GM23338 (cell line): ENCODE measurements at regions not wholly inside any gene's neighbourhood (a gene's known extent, or its start where the extent isn't known, plus 50 kb on each side); places are given as distances from the start of the nearest gene placed in this dataset.

ENCODE experiments used
- ATAC-seq: fragments of 200-7000 bp; cut with Tn5 transposase; 3 replicates; pipeline ENCODE4 v1.9.1; 2020
- DNase-seq: peaks from one replicate; pipeline ENCODE4 v3.0.0-alpha.2; 2015; ENCODE audit warnings: low spot score
- H2AFZ ChIP-seq: fragments of 200-600 bp; sonication (generic); 2 replicates; pipeline ENCODE4 v1.8.0; 2016; ENCODE audit warnings: antibody characterized with exemption, mild to moderate bottlenecking, moderate library complexity
- H3F3A ChIP-seq: fragments of 200-600 bp; sonication (generic); replicated peaks from 2 replicates; pipeline ENCODE4 v1.8.0; 2017; ENCODE audit warnings: antibody characterized with exemption, mixed run types, low read depth
- H3K27ac ChIP-seq: fragments of 200-600 bp; sonication (generic); 2 replicates; pipeline ENCODE4 v1.6.1; 2016; ENCODE audit warnings: low read depth
- H3K27me3 ChIP-seq: fragments of 200-600 bp; sonication (generic); 2 replicates; pipeline ENCODE4 v1.8.0; 2016; ENCODE audit warnings: mild to moderate bottlenecking, mixed run types, moderate library complexity; ENCODE audit not compliant: insufficient read depth
- H3K36me3 ChIP-seq: fragments of 200-600 bp; sonication (generic); 2 replicates; pipeline ENCODE4 v1.8.0; 2016; ENCODE audit warnings: mild to moderate bottlenecking; ENCODE audit not compliant: insufficient read depth
- H3K4me1 ChIP-seq: fragments of 200-600 bp; sonication (generic); 2 replicates; pipeline ENCODE4 v1.8.0; 2016; ENCODE audit warnings: mild to moderate bottlenecking, moderate library complexity; ENCODE audit not compliant: insufficient read depth
- H3K4me2 ChIP-seq: fragments of 200-600 bp; sonication (generic); 2 replicates; pipeline ENCODE4 v1.7.1; 2017; ENCODE audit warnings: mixed run types
- H3K4me3 ChIP-seq: fragments of 200-600 bp; sonication (generic); 2 replicates; pipeline ENCODE4 v1.6.1; 2016; ENCODE audit warnings: mixed run types
- H3K79me2 ChIP-seq: fragments of 200-600 bp; sonication (generic); replicated peaks from 2 replicates; pipeline ENCODE4 v1.8.0; 2017; ENCODE audit warnings: mild to moderate bottlenecking; ENCODE audit not compliant: insufficient read depth
- H3K9me2 ChIP-seq: fragments of 200-600 bp; sonication (generic); 2 replicates; pipeline ENCODE4 v1.8.0; 2017; ENCODE audit not compliant: insufficient read depth
- H4K20me1 ChIP-seq: fragments of 200-600 bp; sonication (generic); replicated peaks from 2 replicates; pipeline ENCODE4 v1.8.0; 2017; ENCODE audit warnings: mild to moderate bottlenecking; ENCODE audit not compliant: insufficient read depth
- H3K27ac Mint-ChIP-seq: 2 replicates; pipeline ENCODE4 v1.8.0; 2020; ENCODE audit warnings: inconsistent platforms, mild to moderate bottlenecking, moderate library complexity, mixed read lengths
- H3K27me3 Mint-ChIP-seq: 3 replicates; pipeline ENCODE4 v1.8.0; 2022; ENCODE audit warnings: low read depth, mild to moderate bottlenecking, moderate library complexity, mixed read lengths, inconsistent platforms; ENCODE audit not compliant: insufficient read depth, poor library complexity
- H3K36me3 Mint-ChIP-seq: 3 replicates; pipeline ENCODE4 v1.8.0; 2021; ENCODE audit warnings: low read depth, mild to moderate bottlenecking, inconsistent platforms, moderate library complexity, mixed read lengths
- H3K4me1 Mint-ChIP-seq: 3 replicates; pipeline ENCODE4 v1.8.0; 2020; ENCODE audit warnings: mild to moderate bottlenecking, inconsistent platforms, mixed read lengths
- H3K4me3 Mint-ChIP-seq: 3 replicates; pipeline ENCODE4 v1.8.0; 2021; ENCODE audit warnings: moderate library complexity, mild to moderate bottlenecking, inconsistent platforms, mixed read lengths
- H3K9me3 Mint-ChIP-seq: 3 replicates; pipeline ENCODE4 v1.8.0; 2020; ENCODE audit warnings: moderate library complexity, mild to moderate bottlenecking, inconsistent platforms, mixed read lengths
- CREB1 ChIP-seq: fragments of 250-450 bp; sonication (Bioruptor Pico); IDR thresholded peaks from 2 replicates; pipeline ENCODE4 v1.5.0; 2020; ENCODE audit warnings: low read depth, mild to moderate bottlenecking, moderate library complexity
- EZH2 ChIP-seq: fragments of 200-600 bp; sonication (generic); IDR thresholded peaks from one replicate; pipeline ENCODE4 v1.8.0; 2017; ENCODE audit warnings: antibody characterized with exemption, mild to moderate bottlenecking, low read depth; ENCODE audit not compliant: unreplicated experiment
- EZH2phosphoT487 ChIP-seq: fragments of 200-600 bp; sonication (generic); IDR thresholded peaks from one replicate; pipeline ENCODE4 v1.8.1; 2018; ENCODE audit warnings: antibody characterized with exemption; ENCODE audit not compliant: unreplicated experiment
- JUNB ChIP-seq: IDR thresholded peaks from one replicate; pipeline ENCODE4 v1.6.1; 2016; ENCODE audit warnings: antibody characterized with exemption; ENCODE audit not compliant: unreplicated experiment
- ZNF114 ChIP-seq: fragments of 250-450 bp; sonication (Bioruptor Pico); IDR thresholded peaks from 2 replicates; pipeline ENCODE4 v1.5.0; 2020; ENCODE audit warnings: mild to moderate bottlenecking, moderate library complexity
- TF ChIP-seq, protein P1 (sequence below): fragments of 250-450 bp; sonication (Bioruptor Pico); IDR thresholded peaks from 2 replicates; pipeline ENCODE4 v1.5.0; 2020; ENCODE audit warnings: mild to moderate bottlenecking, moderate library complexity
- TF ChIP-seq, protein P2 (sequence below): IDR thresholded peaks from one replicate; pipeline ENCODE4 v1.6.1; 2018; ENCODE audit warnings: antibody characterized with exemption; ENCODE audit not compliant: unreplicated experiment

DNA sequence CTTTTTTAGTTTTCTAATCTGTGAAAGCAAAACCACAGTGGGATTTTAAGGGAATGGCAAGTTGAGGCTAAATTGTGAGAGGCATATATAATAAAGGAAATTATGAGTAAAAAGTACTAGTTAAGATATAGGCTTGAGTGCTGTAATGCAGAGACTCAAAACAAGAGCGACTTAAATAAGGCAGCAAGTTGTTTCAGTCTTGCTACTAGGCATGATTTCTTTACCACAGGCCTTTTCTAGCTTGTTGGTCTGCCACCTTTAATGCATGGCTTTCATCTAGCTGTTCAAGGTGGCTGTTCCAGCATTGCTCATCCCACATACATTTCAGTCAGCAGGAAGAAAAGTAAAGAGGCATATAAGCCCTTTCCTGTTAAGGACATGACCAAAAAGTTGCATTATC lies 427.9 kb upstream of the ADAMTSL1 start (continued):
- TF ChIP-seq, protein P1, sequence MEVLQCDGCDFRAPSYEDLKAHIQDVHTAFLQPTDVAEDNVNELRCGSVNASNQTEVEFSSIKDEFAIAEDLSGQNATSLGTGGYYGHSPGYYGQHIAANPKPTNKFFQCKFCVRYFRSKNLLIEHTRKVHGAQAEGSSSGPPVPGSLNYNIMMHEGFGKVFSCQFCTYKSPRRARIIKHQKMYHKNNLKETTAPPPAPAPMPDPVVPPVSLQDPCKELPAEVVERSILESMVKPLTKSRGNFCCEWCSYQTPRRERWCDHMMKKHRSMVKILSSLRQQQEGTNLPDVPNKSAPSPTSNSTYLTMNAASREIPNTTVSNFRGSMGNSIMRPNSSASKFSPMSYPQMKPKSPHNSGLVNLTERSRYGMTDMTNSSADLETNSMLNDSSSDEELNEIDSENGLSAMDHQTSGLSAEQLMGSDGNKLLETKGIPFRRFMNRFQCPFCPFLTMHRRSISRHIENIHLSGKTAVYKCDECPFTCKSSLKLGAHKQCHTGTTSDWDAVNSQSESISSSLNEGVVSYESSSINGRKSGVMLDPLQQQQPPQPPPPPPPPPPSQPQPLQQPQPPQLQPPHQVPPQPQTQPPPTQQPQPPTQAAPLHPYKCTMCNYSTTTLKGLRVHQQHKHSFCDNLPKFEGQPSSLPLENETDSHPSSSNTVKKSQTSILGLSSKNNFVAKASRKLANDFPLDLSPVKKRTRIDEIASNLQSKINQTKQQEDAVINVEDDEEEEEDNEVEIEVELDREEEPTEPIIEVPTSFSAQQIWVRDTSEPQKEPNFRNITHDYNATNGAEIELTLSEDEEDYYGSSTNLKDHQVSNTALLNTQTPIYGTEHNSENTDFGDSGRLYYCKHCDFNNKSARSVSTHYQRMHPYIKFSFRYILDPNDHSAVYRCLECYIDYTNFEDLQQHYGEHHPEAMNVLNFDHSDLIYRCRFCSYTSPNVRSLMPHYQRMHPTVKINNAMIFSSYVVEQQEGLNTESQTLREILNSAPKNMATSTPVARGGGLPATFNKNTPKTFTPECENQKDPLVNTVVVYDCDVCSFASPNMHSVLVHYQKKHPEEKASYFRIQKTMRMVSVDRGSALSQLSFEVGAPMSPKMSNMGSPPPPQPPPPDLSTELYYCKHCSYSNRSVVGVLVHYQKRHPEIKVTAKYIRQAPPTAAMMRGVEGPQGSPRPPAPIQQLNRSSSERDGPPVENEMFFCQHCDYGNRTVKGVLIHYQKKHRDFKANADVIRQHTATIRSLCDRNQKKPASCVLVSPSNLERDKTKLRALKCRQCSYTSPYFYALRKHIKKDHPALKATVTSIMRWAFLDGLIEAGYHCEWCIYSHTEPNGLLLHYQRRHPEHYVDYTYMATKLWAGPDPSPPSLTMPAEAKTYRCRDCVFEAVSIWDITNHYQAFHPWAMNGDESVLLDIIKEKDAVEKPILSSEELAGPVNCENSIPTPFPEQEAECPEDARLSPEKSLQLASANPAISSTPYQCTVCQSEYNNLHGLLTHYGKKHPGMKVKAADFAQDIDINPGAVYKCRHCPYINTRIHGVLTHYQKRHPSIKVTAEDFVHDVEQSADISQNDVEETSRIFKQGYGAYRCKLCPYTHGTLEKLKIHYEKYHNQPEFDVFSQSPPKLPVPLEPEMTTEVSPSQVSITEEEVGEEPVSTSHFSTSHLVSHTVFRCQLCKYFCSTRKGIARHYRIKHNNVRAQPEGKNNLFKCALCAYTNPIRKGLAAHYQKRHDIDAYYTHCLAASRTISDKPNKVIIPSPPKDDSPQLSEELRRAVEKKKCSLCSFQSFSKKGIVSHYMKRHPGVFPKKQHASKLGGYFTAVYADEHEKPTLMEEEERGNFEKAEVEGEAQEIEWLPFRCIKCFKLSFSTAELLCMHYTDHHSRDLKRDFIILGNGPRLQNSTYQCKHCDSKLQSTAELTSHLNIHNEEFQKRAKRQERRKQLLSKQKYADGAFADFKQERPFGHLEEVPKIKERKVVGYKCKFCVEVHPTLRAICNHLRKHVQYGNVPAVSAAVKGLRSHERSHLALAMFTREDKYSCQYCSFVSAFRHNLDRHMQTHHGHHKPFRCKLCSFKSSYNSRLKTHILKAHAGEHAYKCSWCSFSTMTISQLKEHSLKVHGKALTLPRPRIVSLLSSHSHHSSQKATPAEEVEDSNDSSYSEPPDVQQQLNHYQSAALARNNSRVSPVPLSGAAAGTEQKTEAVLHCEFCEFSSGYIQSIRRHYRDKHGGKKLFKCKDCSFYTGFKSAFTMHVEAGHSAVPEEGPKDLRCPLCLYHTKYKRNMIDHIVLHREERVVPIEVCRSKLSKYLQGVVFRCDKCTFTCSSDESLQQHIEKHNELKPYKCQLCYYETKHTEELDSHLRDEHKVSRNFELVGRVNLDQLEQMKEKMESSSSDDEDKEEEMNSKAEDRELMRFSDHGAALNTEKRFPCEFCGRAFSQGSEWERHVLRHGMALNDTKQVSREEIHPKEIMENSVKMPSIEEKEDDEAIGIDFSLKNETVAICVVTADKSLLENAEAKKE (CRISPR knock-in tag) = no peak
- TF ChIP-seq EZH2phosphoT487 (no peak), JUNB (no peak), CREB1 (no peak), ZNF114 (no peak), EZH2 (no peak)
- TF ChIP-seq, protein P2, sequence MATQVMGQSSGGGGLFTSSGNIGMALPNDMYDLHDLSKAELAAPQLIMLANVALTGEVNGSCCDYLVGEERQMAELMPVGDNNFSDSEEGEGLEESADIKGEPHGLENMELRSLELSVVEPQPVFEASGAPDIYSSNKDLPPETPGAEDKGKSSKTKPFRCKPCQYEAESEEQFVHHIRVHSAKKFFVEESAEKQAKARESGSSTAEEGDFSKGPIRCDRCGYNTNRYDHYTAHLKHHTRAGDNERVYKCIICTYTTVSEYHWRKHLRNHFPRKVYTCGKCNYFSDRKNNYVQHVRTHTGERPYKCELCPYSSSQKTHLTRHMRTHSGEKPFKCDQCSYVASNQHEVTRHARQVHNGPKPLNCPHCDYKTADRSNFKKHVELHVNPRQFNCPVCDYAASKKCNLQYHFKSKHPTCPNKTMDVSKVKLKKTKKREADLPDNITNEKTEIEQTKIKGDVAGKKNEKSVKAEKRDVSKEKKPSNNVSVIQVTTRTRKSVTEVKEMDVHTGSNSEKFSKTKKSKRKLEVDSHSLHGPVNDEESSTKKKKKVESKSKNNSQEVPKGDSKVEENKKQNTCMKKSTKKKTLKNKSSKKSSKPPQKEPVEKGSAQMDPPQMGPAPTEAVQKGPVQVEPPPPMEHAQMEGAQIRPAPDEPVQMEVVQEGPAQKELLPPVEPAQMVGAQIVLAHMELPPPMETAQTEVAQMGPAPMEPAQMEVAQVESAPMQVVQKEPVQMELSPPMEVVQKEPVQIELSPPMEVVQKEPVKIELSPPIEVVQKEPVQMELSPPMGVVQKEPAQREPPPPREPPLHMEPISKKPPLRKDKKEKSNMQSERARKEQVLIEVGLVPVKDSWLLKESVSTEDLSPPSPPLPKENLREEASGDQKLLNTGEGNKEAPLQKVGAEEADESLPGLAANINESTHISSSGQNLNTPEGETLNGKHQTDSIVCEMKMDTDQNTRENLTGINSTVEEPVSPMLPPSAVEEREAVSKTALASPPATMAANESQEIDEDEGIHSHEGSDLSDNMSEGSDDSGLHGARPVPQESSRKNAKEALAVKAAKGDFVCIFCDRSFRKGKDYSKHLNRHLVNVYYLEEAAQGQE = no peak

DNA sequence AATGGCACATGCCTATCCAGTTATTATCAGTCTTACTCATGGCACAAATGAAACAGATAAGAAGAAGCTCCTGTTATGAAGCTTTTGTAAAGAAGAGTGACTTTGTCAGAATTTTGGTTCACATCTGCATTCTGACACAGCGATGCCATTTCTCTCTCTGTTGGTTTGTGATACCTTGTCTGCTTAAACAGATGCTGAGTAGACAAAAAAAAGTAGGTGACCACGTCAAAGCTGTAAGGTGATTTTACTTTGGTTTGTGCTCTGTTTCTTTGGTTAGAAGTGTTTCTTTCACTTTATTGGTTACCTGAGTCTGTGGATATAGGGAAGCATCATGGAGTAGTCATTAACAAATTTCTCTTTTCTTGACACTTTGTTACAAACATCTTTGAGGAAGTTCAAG lies 422.3 kb upstream of the ADAMTSL1 start:
- no peaks in the 10 kb centered on the region for H3K4me1 ChIP-seq
- H3K36me3 Mint-ChIP-seq = no peaks in the 10 kb centered on the region

More for the DNA sequence above, 422.3 kb upstream of the ADAMTSL1 start:
- TF ChIP-seq ZNF114 (no peak), JUNB (no peak)
- TF ChIP-seq, protein P2 = no peak
- DNase-seq (no peak), ATAC-seq (no peak)
- H3K27ac Mint-ChIP-seq = no peak overlapping the region
- Histone ChIP-seq H3K36me3 (no peaks in the 10 kb centered on the region), H3K4me3 (no peak overlapping the region), H3K79me2 (no peaks in the 10 kb centered on the region), H3K27me3 (no peaks in the 10 kb centered on the region), H3K27ac (no peak overlapping the region), H3K9me2 (no peaks in the 10 kb centered on the region), H2AFZ (no peak overlapping the region; the same call in 1 of the 2 replicates), H3K4me2 (no peak overlapping the region), H3F3A (no peaks in the 10 kb centered on the region), H4K20me1 (no peaks in the 10 kb centered on the region)
- H3K4me3 Mint-ChIP-seq = no peak overlapping the region
- H3K9me3 Mint-ChIP-seq = no peaks in the 10 kb centered on the region
- H3K27me3 Mint-ChIP-seq = no peaks in the 10 kb centered on the region
- no peaks in the 10 kb centered on the region for H3K4me1 Mint-ChIP-seq
